Natural killer cell (primary cell): ENCODE measurements at regions not wholly inside any gene's neighbourhood (a gene's known extent, or its start where the extent isn't known, plus 50 kb on each side); places are given as distances from the start of the nearest gene placed in this dataset.

Source experiments
- ATAC-seq, 3 donors: fragments of 150-1000 bp in 2 of 3; fragments of 200-7000 bp in 1 of 3; cut with Tn5 transposase; 1 replicate in 1 of 3; 2 replicates in 2 of 3; pipeline ENCODE4 v1.10.0; 2021; ENCODE audit warnings: mild to moderate bottlenecking in 2 of 3, moderate library complexity in 2 of 3
- DNase-seq, 2 donors: peaks; one replicate each; pipeline versions ENCODE4 v3.0.0 to v3.0.0-alpha.2; 2013 to 2021; ENCODE audit warnings: mixed read lengths in 1 of 2
- H3K27ac ChIP-seq: one replicate; pipeline ENCODE4 v1.5.1; 2013; ENCODE audit warnings: mild to moderate bottlenecking, low read length
- H3K27me3 ChIP-seq: one replicate; pipeline ENCODE4 v1.6.1; 2013; ENCODE audit warnings: low read length; ENCODE audit not compliant: control insufficient read depth, insufficient read depth
- H3K36me3 ChIP-seq: one replicate; pipeline ENCODE4 v1.6.1; 2013; ENCODE audit warnings: low read length; ENCODE audit not compliant: control insufficient read depth, insufficient read depth
- H3K4me1 ChIP-seq: one replicate; pipeline ENCODE4 v1.6.1; 2013; ENCODE audit warnings: low read length; ENCODE audit not compliant: control insufficient read depth, insufficient read depth
- H3K4me3 ChIP-seq: one replicate; pipeline ENCODE4 v1.5.1; 2013; ENCODE audit warnings: low read length
- H3K9me3 ChIP-seq: one replicate; pipeline ENCODE4 v1.6.1; 2013; ENCODE audit warnings: low read length; ENCODE audit not compliant: control insufficient read depth, insufficient read depth
- H3K27ac Mint-ChIP-seq, 2 donors: one replicate each; pipeline ENCODE4 v1.8.0; 2022; ENCODE audit warnings: mild to moderate bottlenecking in 2 of 2, mixed read lengths in 2 of 2, moderate library complexity in 1 of 2
- H3K27me3 Mint-ChIP-seq, 2 donors: one replicate each; pipeline ENCODE4 v1.8.0; 2022; ENCODE audit warnings: low read depth in 2 of 2, mixed read lengths in 2 of 2
- H3K36me3 Mint-ChIP-seq: one replicate; pipeline ENCODE4 v1.8.0; 2022; ENCODE audit warnings: mixed read lengths
- H3K4me1 Mint-ChIP-seq, 2 donors: one replicate each; pipeline ENCODE4 v1.8.0; 2022; ENCODE audit warnings: mixed read lengths in 2 of 2
- H3K4me3 Mint-ChIP-seq: one replicate; pipeline ENCODE4 v1.8.0; 2022; ENCODE audit warnings: mild to moderate bottlenecking, moderate library complexity, mixed read lengths
- H3K9me3 Mint-ChIP-seq, 2 donors: one replicate each; pipeline ENCODE4 v1.8.0; 2022; ENCODE audit warnings: mixed read lengths in 2 of 2
- CTCF ChIP-seq: fragments of 200-600 bp; IDR thresholded peaks from one replicate; pipeline ENCODE4 v1.8.0; 2022; ENCODE audit warnings: antibody characterized with exemption
- whole genome bisulfite sequencing: methylation state at CpG from one replicate; pipeline ENCODE4 v1.1.7; 2013; ENCODE audit warnings: missing lambda C conversion rate; ENCODE audit not compliant: insufficient coverage; 5-methylcytosine and 5-hydroxymethylcytosine counted together
- intact Hi-C: fragments of 100-400 bp; cut with micrococcal nuclease; formaldehyde crosslinking; loops from one replicate; pipeline ENCODE4 v1.14.2; 2022

GRCh38 chr2:74759986-74760385, 73.9 kb upstream of the HK2 start:
- Mint-ChIP-seq H3K4me3 (no peak overlapping the region), H3K9me3 (peaks cover 2 to 4% of the 10 kb centered on the region in 2 donors), H3K27ac (no peak overlapping the region), H3K36me3 (peaks cover 7% of the 10 kb centered on the region), H3K4me1 (peaks cover 0 to 7% of the 10 kb centered on the region in 2 donors), H3K27me3 (peaks cover 0 to 6% of the 10 kb centered on the region in 2 donors)
- Histone ChIP-seq H3K9me3 (no peaks in the 10 kb centered on the region), H3K4me1 (peaks cover 3% of the 10 kb centered on the region), H3K27ac (no peak overlapping the region), H3K27me3 (no peaks in the 10 kb centered on the region), H3K4me3 (no peak overlapping the region), H3K36me3 (no peaks in the 10 kb centered on the region)
- no peak for TF ChIP-seq CTCF
- ATAC-seq (no peak), DNase-seq (no peak)
- intact Hi-C loops = no loop called here

- no peak overlapping the region for H3K4me3 ChIP-seq
- H3K36me3 ChIP-seq = no peaks in the 10 kb centered on the region
- no peak overlapping the region for H3K27ac Mint-ChIP-seq
- H3K4me1 ChIP-seq = peaks cover 3% of the 10 kb centered on the region
- 86% methylated on average over 6 of the region's 6 CpGs for WGBS
- H3K9me3 ChIP-seq = no peaks in the 10 kb centered on the region
- DNase-seq (no peak), ATAC-seq (no peak)
- H3K27ac ChIP-seq = no peak overlapping the region
- peaks cover 0 to 6% of the 10 kb centered on the region in 2 donors for H3K27me3 Mint-ChIP-seq
- H3K9me3 Mint-ChIP-seq = peaks cover 2 to 4% of the 10 kb centered on the region in 2 donors
- peaks cover 7% of the 10 kb centered on the region for H3K36me3 Mint-ChIP-seq
- no peak overlapping the region for H3K4me3 Mint-ChIP-seq
- no peaks in the 10 kb centered on the region for H3K27me3 ChIP-seq
- intact Hi-C loops = no loop called here
- TF ChIP-seq CTCF = no peak
- H3K4me1 Mint-ChIP-seq = peaks cover 0 to 7% of the 10 kb centered on the region in 2 donors
Measured at GRCh38 chr2:74760875-74761630, 72.9 kb upstream of the HK2 start.

- intact Hi-C loops = no loop called here
- Mint-ChIP-seq H3K9me3 (no peaks in the 10 kb centered on the region), H3K4me1 (peaks cover 0 to 7% of the 10 kb centered on the region in 2 donors), H3K27me3 (peaks cover 0 to 4% of the 10 kb centered on the region in 2 donors), H3K4me3 (no peak overlapping the region), H3K36me3 (no peaks in the 10 kb centered on the region), H3K27ac (no peak overlapping the region)
- no peaks in the 10 kb centered on the region for H3K9me3 ChIP-seq
- 87% methylated on average over 3 of the region's 3 CpGs for WGBS
- H3K27ac ChIP-seq = no peak overlapping the region
- peaks cover 3% of the 10 kb centered on the region for H3K4me1 ChIP-seq
- no peak overlapping the region for H3K4me3 ChIP-seq
- H3K27me3 ChIP-seq = no peaks in the 10 kb centered on the region
- no peak for TF ChIP-seq CTCF
- ATAC-seq = no peak
- H3K36me3 ChIP-seq = no peaks in the 10 kb centered on the region
- peak in 1 of 2 donors; percentile 9 for DNase-seq
Measured at GRCh38 chr2:74762789-74763188, 71.1 kb upstream of the HK2 start.

GRCh38 chr2:74763962-74764428, 69.9 kb upstream of the HK2 start:
- ATAC-seq = no peak
- no peaks in the 10 kb centered on the region for H3K36me3 ChIP-seq
- peaks cover 0 to 7% of the 10 kb centered on the region in 2 donors for H3K4me1 Mint-ChIP-seq
- no peak overlapping the region for H3K4me3 ChIP-seq
- no peak overlapping the region for H3K27ac Mint-ChIP-seq
- no peak for TF ChIP-seq CTCF
- no peaks in the 10 kb centered on the region for H3K9me3 ChIP-seq
- intact Hi-C loops = no loop called here
- no peak overlapping the region for H3K4me3 Mint-ChIP-seq
- H3K9me3 Mint-ChIP-seq = no peaks in the 10 kb centered on the region
- H3K4me1 ChIP-seq = peaks cover 3% of the 10 kb centered on the region
- no peaks in the 10 kb centered on the region for H3K36me3 Mint-ChIP-seq
- no peak for DNase-seq
- peaks cover 0 to 2% of the 10 kb centered on the region in 2 donors for H3K27me3 Mint-ChIP-seq
- H3K27ac ChIP-seq = no peak overlapping the region
- no peaks in the 10 kb centered on the region for H3K27me3 ChIP-seq
